Liver (tissue), 3 donors: ENCODE measurements at regions not wholly inside any gene's neighbourhood (a gene's known extent, or its start where the extent isn't known, plus 50 kb on each side); places are given as distances from the start of the nearest gene placed in this dataset.

Source experiments
- FOXA1 ChIP-seq: IDR thresholded peaks from 2 replicates; pipeline ENCODE4 v1.6.1; 2016; ENCODE audit warnings: antibody characterized with exemption
- GABPA ChIP-seq, 2 donors: IDR thresholded peaks in 1 of 2; conservative IDR thresholded peaks in 1 of 2; 2 replicates each; pipeline ENCODE4 v1.6.1; 2016; ENCODE audit warnings: antibody characterized with exemption in 2 of 2, mild to moderate bottlenecking in 1 of 2, moderate library complexity in 1 of 2
- HNF4A ChIP-seq, 2 donors: conservative IDR thresholded peaks; 2 replicates each; pipeline ENCODE4 v1.6.1; 2016; ENCODE audit warnings: antibody characterized with exemption in 2 of 2, mild to moderate bottlenecking in 2 of 2
- HNF4G ChIP-seq: IDR thresholded peaks from 2 replicates; pipeline ENCODE4 v1.6.1; 2016; ENCODE audit warnings: antibody characterized with exemption
- JUND ChIP-seq, 2 donors: IDR thresholded peaks; 2 replicates each; pipeline ENCODE4 v1.6.1; 2016; ENCODE audit warnings: antibody characterized with exemption in 2 of 2
- RAD21 ChIP-seq, 2 donors: IDR thresholded peaks; 2 replicates each; pipeline ENCODE4 v1.6.1; 2016; ENCODE audit warnings: antibody characterized with exemption in 2 of 2, mild to moderate bottlenecking in 2 of 2
- RXRA ChIP-seq, 2 donors: IDR thresholded peaks; 2 replicates each; pipeline ENCODE4 v1.6.1; 2017 to 2018; ENCODE audit warnings: antibody characterized with exemption in 2 of 2, mild to moderate bottlenecking in 1 of 2
- SP1 ChIP-seq: IDR thresholded peaks from 2 replicates; pipeline ENCODE4 v1.6.1; 2018; ENCODE audit warnings: antibody characterized with exemption, mild to moderate bottlenecking
- TAF1 ChIP-seq: conservative IDR thresholded peaks from 2 replicates; pipeline ENCODE4 v1.6.1; 2016; ENCODE audit warnings: antibody characterized with exemption, mild to moderate bottlenecking
- YY1 ChIP-seq: IDR thresholded peaks from 2 replicates; pipeline ENCODE4 v1.6.1; 2016; ENCODE audit warnings: antibody characterized with exemption, mild to moderate bottlenecking
- TF ChIP-seq, protein P1 (sequence below): IDR thresholded peaks from 2 replicates; pipeline ENCODE4 v1.6.1; 2016; ENCODE audit warnings: antibody characterized with exemption
- TF ChIP-seq, protein P2 (sequence below): fragments of 150-350 bp; IDR thresholded peaks from 2 replicates; pipeline ENCODE4 v1.5.1; 2017; ENCODE audit warnings: improper control_type of control experiment, low read depth, low read length; ENCODE audit not compliant: missing input control
- TF ChIP-seq, protein P3 (sequence below): IDR thresholded peaks from 2 replicates; pipeline ENCODE4 v1.6.1; 2016; ENCODE audit warnings: antibody characterized with exemption, mild to moderate bottlenecking
- donor health status: healthy.
- donor health status: healthy.

DNA sequence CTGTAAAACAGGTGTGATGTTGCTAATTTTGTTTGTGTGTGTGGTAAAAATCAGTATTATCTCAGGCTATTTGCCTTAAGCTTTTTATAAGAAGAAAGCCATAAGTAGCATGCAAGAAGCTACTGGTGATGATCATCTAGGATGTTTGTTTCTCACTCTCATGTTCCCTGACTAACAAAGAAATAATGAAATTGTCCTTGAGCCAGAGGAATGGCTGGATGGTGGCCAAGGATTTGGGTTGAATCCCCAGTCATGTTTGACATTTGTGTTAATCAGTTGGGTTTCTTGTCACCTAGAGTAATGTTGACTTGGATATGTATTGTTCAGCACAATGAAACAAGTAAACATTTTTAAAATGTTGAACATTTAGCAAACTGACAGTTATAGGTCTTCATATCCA, 496.8 kb upstream of the ZEB2 start:
- TF ChIP-seq, protein P1, sequence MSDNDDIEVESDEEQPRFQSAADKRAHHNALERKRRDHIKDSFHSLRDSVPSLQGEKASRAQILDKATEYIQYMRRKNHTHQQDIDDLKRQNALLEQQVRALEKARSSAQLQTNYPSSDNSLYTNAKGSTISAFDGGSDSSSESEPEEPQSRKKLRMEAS: no peak
- TF ChIP-seq TAF1: no peak
- TF ChIP-seq, protein P2, sequence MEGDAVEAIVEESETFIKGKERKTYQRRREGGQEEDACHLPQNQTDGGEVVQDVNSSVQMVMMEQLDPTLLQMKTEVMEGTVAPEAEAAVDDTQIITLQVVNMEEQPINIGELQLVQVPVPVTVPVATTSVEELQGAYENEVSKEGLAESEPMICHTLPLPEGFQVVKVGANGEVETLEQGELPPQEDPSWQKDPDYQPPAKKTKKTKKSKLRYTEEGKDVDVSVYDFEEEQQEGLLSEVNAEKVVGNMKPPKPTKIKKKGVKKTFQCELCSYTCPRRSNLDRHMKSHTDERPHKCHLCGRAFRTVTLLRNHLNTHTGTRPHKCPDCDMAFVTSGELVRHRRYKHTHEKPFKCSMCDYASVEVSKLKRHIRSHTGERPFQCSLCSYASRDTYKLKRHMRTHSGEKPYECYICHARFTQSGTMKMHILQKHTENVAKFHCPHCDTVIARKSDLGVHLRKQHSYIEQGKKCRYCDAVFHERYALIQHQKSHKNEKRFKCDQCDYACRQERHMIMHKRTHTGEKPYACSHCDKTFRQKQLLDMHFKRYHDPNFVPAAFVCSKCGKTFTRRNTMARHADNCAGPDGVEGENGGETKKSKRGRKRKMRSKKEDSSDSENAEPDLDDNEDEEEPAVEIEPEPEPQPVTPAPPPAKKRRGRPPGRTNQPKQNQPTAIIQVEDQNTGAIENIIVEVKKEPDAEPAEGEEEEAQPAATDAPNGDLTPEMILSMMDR: no peak
- TF ChIP-seq RAD21 (IDR thresholded peaks at IDR 0.05): no peak
- no peak for TF ChIP-seq RXRA (IDR thresholded peaks at IDR 0.05)
- TF ChIP-seq JUND (IDR thresholded peaks at IDR 0.05): no peak
- no peak for TF ChIP-seq GABPA (IDR thresholded peaks at IDR 0.05 in 1 of 2, conservative IDR thresholded peaks at IDR 0.05 in 1 of 2)
- TF ChIP-seq SP1: no peak
- TF ChIP-seq, protein P3, sequence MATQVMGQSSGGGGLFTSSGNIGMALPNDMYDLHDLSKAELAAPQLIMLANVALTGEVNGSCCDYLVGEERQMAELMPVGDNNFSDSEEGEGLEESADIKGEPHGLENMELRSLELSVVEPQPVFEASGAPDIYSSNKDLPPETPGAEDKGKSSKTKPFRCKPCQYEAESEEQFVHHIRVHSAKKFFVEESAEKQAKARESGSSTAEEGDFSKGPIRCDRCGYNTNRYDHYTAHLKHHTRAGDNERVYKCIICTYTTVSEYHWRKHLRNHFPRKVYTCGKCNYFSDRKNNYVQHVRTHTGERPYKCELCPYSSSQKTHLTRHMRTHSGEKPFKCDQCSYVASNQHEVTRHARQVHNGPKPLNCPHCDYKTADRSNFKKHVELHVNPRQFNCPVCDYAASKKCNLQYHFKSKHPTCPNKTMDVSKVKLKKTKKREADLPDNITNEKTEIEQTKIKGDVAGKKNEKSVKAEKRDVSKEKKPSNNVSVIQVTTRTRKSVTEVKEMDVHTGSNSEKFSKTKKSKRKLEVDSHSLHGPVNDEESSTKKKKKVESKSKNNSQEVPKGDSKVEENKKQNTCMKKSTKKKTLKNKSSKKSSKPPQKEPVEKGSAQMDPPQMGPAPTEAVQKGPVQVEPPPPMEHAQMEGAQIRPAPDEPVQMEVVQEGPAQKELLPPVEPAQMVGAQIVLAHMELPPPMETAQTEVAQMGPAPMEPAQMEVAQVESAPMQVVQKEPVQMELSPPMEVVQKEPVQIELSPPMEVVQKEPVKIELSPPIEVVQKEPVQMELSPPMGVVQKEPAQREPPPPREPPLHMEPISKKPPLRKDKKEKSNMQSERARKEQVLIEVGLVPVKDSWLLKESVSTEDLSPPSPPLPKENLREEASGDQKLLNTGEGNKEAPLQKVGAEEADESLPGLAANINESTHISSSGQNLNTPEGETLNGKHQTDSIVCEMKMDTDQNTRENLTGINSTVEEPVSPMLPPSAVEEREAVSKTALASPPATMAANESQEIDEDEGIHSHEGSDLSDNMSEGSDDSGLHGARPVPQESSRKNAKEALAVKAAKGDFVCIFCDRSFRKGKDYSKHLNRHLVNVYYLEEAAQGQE: no peak
- no peak for TF ChIP-seq HNF4A (conservative IDR thresholded peaks at IDR 0.05)
- TF ChIP-seq FOXA1: no peak
- no peak for TF ChIP-seq YY1
- no peak for TF ChIP-seq HNF4G
